ENCODE measurements at regions not wholly inside any gene's neighbourhood (a gene's known extent, or its start where the extent isn't known, plus 50 kb on each side); places are given as distances from the start of the nearest gene placed in this dataset.

- DNase-seq: peak; percentile 65 to 92 (median 70)
Observed at GRCh38 chr9:6703898-6704639, 53.7 kb upstream of the KDM4C start.

GRCh38 chr9:6702707-6703106 lies 55.1 kb upstream of the KDM4C start:
- DNase-seq: peak in 1 of 5 donors; percentile 27

GRCh38 chr9:6696178-6696577 lies 50.6 kb upstream of the GLDC start:
- no peak for DNase-seq

GRCh38 chr9:6695121-6695814 lies 49.7 kb upstream of the GLDC start:
- DNase-seq: no peak

Measured in T-helper 1 cell (primary cell).